CD4-positive, alpha-beta T cell treated with Interleukin-12 subunit alpha and Interleukin-12 subunit beta, for 1 hour (primary cell): ENCODE measurements at regions not wholly inside any gene's neighbourhood (a gene's known extent, or its start where the extent isn't known, plus 50 kb on each side); places are given as distances from the start of the nearest gene placed in this dataset.

Experiments
- DNase-seq: peaks from one replicate; pipeline ENCODE4 v3.0.0-alpha.2; 2020

DNA sequence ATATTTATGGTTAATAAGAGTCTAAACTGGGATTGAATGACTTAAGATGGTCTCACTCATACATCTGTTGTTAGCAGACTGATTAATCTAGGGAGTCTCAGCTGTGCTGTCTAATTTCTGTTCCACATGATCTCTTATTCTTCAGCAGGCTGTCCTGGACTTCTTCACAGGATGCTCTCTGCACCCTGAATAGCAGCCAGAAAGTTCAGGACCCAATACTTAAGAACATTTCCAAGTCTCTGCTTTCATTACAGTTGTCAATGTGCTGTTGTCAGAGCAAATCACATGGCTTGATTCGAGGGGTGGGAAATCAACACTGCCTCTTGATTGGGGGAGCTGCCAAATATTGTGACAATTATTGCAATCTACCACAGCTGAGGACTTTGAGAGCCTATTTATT is 627.1 kb upstream of the SLC8A1 start:
- DNase-seq = no peak

DNA sequence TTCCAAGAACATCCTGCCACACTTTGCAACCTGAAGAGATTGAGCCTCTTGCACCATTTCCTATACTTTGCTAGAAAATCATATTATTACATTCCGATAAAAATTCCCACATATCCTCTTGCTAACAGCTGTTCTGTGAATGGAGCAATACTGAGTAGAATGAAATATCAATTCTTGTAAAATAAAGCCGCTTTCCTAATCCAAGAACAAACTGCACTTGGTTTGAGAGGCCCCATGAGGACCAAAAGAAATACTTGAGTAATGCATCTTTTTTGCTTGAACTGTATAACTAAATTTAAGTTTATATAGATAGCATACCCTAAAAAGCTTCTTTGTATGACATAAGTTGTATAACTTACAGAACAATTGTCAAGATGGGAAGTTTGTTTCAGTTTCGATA is 632.4 kb upstream of the SLC8A1 start:
- DNase-seq = no peak

DNA sequence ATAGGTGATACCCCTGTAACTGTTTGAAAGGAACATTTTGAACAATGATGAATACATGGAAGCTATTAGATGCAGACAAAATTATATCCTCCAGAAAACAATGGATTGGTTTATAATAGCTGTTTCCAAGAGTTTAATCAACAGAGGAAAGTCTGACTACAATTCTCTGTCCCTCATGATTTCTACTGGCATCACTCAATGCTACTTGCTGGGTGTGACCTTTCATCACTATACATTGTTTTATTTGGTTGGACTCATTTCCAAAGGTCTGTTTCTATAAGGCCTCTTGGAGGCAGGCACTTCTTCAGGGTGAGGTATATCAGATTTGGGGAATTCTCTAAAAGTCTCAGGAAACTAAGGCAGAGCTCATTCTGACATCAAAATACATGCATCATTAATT is 636.1 kb upstream of the SLC8A1 start:
- DNase-seq = no peak

DNA sequence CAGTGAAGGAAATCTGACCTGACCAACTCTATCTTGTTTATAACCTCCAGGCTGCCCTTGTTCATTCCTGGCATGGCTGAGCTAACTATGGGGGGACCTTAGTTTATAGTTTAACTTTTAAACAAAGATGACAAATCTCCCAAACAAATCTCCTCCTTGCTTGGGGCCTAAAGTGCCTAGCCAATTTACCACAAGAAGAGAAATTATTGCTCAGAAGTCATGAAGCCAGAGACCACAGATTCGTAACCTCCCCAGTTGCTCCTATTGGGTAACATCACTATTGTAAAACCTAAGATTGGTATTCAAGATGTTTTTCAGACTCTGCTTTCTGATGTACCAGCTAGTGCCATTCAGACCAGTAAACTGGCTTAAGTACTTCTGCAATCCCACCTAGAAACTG is 649.4 kb upstream of the SLC8A1 start:
- DNase-seq = no peak

DNA sequence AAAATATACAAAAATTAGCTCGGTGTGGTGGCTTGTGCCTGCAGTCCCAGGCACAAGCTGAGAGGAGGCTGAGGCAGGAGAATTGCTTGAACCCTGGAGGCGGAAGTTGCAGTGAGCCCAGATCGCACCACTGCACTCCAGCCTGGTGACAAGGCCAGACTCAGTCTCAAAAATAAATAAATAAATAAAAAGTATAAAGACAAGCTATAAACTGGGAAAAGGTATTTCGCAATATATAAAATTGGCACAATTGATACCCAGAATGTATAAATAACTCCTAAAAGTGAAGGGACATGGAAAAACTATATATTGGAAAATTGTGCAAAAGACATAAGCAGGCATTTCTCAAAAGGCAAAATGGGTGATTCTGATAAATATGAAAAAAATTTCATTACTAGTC is 657.9 kb upstream of the SLC8A1 start:
- no peak for DNase-seq

DNA sequence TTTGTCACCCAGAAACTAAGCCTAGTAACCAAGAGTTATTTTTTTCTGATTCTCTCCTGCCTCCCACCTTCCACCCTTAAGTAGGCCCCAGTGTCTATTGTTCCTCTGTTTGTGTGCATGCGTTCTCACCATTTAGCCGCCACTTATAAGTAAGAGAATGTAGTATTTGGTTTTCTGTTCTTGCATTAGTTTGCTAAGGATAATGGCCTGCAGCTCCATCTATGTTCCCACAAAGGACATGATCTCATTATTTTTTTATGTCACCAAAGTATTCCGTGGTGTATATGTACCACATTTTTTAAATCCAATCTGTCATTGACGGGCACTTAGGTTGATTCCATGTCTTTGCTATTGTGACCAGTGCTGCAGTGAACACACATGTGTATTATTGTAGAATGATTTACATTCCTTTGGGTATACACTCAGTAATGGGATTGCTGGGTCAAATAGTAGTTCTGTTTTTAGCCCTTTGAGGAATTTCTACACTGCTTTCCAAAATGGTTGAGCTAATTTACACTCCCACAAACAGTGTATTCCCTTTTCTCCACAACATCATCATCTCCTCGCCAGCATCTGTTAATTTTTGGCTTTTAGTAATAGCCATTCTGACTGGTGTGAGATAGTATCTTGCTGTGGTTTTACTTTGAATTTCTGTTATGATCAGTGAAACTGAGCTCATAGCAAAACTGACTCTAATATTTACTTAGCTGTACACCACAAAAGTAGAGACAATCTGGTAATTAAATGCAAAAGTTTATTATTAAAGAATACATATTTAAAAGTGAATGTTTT is 660.1 kb upstream of the SLC8A1 start:
- no peak for DNase-seq

DNA sequence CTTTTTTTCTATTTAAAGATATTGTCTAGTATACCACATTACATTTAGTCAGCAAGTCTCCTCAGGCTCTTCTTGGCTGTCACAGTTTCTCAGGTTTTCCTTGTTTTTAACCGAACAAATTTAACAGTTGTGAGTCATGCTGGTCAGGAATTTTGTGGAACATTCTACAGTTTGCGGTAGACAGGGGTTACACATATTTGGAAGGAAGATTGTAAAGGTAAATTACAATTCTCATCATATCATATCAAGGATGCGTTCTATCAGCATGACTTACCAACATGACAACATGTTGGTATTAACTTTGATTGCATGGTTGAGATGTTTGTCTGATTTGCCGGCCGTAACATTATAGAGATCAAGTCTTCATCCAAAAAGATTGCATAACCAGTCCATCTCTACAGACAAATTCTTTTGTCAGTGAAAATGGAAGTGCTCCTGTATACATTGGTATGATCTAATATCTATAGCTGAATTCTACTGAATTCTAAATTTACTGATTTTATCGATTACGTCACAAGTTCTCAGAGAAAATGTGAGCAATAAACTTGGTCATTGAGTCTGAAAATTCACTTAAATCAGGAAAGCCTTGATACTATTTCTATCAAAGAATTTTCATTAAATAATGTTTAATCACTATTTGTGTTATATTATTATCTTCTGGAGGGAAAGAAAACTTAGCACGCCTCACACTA is 664.4 kb upstream of the SLC8A1 start:
- DNase-seq = no peak

DNA sequence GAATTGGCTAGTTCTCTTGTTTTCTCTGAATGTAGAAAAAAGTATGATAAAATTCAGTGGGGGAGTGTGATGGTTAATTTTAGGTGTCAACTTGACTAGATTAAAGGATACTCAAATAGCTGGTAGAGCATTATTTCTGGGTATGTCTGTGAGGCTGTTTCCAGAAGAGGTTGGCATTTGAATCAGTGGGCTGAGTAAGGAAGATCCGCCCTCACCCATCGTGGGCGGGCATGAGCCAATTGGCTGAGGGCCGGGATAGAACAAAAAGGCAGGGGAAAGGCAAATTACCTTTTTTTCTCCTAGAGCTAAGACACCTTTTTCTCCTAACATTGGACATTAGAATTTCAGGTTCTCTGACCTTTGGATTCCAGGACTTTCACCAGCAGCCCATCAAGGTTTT is 667.6 kb upstream of the SLC8A1 start:
- DNase-seq = no peak

DNA sequence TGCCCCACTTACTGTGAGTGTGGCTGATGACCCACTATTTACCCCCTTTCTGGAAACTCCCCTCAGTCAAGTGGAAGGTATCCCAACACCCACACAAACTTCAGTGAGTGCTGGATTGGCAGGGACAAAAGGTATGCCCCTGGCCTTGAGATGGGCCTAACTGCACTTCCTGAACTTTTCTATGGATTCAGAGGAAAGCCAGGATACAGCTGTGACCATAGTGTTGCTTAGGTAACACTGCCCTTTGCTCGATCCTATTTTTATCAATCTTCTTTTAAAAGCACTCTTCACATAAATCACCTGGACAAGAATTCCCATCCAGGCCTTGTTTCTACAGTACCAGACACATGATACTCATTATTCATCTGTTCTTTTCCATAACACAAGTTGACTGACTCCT is 671.5 kb upstream of the SLC8A1 start:
- no peak for DNase-seq

DNA sequence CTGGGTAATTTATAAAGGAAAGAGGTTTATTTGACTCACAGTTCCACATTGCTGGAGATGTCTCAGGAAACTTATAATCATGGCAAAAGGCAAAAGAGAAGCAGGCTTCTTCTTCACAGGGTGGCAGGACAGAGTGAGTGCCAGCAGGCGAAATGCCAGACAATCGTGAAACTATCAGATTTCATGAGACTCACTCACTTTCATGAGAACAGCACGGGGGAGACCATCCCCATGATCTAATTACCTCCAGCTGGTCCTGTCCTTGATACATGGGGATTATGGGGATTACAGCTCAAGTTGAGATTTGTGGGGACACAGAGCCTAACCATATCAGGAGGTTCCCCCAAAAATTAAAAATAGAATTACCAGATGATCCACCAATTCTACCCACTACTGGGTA is 675.5 kb upstream of the SLC8A1 start:
- no peak for DNase-seq

DNA sequence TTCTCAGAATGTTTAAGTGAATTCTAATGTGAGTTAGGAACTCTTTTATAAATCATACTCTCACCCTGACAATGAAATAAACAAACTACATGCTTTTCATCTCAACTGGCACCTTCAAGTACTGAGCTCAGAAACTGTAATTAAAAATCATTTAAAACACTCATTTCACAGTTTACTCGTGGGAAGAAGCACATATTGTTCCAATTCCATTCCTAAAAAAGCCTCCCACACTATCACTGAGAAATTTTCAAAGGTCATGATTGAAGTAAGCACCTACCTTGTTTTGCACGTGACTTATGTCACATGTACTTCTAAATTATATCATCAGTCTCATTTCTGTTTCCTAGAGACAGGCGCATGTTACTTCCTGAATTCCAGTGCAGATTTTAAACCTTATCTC is 678.1 kb upstream of the SLC8A1 start:
- DNase-seq = no peak

DNA sequence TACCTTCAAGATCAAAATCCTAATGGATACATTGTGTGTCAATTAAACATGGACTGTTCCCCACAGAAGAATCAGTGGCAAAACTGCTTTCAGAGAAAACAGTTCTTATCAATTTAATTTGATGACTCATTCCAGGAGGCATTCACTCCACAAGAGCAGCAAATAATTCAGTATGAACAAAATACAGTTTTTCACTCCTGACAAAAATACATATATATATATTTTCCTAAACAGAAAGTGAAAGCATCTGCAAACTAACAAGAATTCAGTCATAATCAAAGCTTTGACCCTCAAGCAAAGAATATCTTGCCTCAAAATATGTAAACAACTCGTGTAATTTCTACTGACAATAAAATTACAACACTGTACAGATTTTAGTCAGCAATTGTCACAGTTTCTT is 685.1 kb upstream of the SLC8A1 start:
- no peak for DNase-seq

DNA sequence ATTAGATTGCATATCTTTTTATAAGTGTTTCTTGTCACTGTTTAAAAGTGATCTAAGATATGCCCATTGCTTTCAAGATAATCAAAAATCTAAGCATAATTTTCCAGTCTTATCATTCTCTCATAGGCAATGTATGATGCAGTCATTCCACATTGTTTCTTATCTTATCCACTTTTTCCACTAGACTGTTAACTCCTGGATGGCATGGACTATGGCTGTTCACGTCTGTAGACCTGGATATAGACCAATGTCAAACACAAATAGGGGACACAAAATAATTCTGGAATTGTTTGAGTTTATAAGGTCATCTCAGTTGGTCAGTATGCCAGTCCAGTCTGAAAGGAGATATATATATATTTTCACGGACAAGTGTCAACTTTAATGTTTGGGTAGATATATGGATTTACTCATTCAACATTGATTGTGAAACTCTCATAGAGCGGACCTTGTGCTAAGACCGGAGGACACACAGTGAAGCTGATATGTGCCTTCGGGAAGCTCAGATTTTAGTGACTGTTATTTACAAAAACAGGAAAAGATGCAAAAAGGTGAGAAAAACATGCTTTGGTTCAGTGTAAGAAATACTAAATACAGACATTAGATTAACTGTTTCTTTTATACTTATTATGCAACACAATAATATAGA is 689.4 kb upstream of the SLC8A1 start:
- no peak for DNase-seq

DNA sequence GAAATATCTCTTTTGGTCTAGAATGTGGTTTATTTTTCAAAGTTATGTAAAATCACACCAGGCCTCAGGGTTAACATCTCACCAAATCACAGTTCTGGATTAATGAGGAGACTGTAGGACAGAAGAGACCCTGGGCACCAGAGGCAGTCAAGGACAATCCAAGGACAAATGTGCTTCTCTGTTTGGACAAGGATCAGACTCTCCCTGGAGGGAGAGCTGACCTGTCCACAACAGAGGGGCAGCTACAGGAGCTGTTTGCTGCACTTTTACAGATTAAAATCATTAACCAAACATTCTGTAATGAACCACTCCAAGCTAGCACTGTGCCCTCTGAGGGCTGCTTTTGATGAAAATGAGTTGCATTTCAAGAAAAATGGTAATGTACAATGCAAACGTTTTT is 690.6 kb upstream of the SLC8A1 start:
- DNase-seq = no peak

DNA sequence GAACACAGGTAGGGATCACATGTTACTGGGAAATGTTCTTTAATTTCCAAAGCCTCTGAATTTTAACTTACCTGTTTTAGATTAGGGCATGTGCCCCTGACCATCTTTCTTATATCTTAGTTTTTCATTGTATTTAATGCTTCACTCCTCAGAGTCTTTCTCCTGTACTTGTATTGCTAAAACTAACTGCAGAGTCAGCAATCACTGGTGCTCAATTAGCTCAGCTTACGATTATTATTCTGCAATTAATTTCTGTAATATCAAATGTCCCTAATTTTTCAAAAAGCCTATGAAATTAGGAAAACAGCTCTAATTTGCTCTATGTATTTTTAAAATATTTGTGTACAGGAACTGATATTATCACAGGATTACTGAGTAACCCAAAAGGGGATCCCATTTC is 693.2 kb upstream of the SLC8A1 start:
- DNase-seq = no peak

DNA sequence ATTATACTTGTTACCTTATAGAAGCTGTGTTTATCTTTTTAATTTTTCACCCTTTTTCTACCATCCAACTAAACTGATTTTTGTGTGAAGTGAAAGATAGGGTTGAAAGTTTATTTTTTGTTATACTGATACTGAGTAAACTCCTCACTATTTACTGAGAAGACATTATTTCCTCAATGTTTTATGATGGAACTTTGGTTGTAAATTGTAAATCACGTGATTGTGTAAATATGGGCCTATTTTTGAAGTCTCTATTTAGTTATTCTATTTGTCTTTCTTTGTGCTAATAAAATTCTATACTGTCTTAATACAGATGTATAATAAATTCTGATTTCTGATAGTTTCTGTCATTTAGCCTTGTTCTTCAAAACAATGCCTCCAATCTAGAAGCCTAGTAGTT is 697.2 kb upstream of the SLC8A1 start:
- no peak for DNase-seq

DNA sequence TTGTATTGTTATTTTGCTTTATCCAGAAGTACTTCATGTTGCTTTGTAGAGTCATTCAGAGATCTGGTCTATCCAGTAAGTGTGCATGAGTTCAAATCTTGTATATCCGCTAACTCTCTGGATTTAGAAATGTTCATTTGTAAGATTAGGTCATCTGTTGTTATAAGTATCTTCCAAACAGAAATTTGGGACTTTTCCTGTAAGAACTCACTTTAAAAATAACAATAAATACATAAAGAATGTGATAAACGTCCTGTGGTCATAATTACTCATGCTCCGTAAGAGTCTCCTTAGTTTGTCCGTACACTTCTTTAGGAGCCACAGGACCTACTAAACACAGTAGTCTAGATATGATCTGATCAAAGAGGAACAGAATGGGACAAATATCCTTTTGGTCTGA is 699.9 kb upstream of the SLC8A1 start:
- DNase-seq = no peak

DNA sequence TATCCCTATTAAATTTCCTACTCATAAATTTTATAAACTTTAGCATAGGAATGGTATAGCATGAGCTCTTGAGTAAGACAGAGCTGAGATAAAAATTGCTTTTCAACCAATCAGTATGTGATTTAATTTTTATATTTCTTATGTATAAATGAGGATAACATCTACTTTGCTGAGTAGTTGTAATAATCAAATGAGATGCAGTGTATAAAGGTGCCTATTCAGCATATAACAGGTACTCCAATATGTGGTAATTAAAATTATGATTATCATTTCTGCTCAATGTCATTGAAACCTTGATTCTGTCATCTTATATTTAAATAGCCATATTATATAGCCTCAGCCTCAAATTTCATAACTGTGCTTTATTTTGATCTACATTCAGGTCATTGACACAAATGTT is 700.4 kb upstream of the SLC8A1 start:
- DNase-seq = no peak

DNA sequence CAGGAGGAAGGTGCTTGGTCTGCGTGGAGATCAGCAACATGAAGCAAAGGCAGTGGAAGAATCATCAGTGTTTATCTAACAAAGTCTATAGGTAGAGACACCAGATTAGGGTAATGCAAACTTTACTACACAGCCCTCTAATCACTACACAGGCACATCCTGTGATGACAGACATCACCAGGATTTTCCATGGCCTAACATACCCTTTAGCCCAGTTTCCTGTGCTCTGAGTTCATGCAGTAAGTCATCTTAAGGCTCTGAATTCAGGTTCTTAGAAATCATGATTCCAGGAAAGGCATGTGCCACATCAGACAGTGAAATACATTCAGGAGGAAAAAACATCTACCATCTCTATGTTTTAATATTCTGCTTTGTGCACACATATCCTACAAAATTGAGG is 708.5 kb upstream of the SLC8A1 start:
- DNase-seq = no peak

DNA sequence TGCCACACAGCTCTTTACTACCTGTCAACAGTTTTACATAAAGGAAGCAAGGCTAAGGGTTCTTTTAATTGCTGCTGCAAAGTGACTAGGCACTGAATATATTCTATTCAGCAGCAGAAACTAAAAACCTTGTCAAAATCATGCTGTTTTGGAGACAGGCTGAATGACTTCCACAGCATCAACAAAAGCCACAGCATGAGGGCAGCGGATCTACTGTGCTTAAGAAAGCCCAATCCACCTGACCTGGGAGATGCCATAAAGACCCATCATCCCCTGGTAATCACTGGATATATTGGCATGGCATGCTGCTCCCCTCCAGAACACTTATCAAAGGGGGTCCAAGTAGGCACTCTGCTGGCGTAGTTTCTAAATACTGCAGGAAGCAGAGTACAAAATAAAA is 715.1 kb upstream of the SLC8A1 start:
- DNase-seq = no peak

DNA sequence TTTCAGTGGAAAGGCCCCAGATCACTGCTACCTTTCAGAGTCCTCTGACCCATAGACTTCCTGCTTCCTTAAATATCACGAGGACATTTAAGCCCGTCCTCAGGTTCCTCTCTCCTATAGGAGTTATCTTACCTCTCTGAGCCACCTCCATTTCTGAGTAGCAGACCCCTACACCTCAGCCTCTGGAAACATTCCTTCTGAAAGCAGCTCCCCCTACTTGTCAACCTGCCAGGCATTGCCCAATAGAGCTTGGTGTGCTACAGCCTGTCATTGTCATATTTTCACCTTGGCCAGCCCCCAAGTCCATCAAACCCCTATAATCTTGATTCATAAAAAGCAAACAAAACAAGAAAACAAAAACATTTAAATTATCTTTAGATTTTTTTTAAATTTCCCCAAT is 717.9 kb upstream of the SLC8A1 start:
- DNase-seq = no peak

DNA sequence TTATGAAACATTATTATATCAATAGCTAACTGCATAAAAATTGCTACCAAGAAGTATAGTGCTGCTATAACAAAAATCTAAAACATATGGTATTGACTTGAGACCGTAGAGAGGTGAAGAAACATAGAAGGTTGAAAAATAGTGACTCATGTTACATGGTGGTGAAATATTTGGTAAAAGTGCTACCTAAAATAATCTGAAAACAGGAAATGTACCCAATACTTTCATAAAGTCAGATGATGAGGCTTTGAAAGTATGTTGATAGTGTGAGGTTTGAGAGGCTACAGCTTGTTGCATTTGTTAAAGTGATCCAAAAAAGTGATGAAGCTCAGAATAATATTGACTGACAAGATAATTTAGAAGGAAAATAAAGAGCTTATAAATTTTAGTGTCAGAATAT is 718.7 kb upstream of the SLC8A1 start:
- no peak for DNase-seq

DNA sequence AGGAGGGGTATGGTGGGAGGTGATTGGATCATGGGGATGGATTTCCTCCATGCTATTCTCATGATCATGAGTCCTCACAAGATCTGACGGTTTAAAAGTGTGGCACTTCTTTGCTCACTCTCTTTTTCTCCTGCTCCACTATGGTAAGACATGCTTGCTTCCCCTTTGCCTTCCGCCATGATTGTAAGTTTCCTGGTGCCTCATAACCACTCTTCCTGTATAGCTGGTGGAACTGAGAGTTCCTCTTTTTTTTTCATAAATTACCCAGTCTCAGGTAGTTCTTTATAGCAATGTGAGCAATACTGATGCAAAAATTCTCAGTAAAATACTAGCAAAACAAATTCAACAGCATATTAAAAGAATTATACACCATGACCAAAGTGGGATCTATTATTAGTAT is 728.5 kb upstream of the SLC8A1 start:
- no peak for DNase-seq

DNA sequence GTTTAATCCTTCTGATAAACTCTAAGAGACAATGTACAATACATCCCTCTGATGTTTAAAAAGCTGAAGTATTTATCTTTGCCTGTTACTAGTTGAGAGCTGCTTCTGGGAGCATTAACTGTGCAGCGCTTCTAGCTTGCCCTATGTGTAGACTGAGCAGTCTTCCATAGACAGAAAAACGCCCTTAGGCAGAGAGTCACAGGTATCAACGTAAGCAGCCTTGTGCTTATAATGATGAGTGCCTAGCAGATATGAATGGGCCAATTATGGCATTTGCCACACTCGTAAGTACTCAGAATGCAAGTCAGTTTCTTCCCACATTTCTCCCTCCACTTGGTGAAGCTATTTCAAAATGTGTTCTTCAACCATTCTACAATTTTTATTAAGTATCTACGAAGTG is 731.1 kb upstream of the SLC8A1 start:
- no peak for DNase-seq
